ENCODE measurements at regions not wholly inside any gene's neighbourhood (a gene's known extent, or its start where the extent isn't known, plus 50 kb on each side); places are given as distances from the start of the nearest gene placed in this dataset.

DNA sequence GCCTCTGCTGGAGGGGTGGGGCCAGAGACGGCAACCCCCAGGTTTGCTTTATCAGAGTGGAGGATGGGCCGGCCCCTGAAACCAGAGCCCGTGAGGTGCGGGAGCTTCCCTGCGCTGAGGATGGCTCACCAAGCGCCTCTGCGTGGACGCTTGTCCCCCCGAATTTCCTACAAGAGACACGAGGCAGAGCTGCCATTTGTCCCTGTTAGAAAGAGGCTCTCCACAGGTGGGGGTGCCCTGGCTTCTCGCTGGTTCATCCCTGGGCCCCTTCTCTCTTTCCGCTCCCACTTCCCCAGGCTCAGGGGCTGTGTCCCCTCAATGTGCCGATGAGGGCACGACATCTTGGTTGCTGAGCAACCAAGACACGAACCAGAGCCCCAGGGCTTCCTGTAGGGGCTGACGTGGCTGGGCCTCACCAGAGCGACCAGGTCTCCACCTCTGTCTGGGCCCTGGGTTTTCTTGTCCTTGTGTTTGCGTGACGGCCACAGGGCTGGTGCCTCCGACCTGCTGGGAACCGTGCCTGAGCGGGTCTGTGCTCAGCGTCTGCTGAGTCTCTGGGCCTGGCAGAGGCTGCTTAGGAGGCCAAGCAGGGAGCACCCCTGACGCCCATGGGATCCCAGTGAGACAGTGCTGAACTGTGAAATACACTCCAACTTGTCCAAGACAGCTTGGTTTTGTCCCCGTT is 119.6 kb upstream of the COL5A1 start:
- Mint-ChIP-seq H3K27me3 (ENCODE audit: insufficient read depth) (no peaks in the 10 kb centered on the region), H3K9me3 (peaks cover 4% of the 10 kb centered on the region), H3K4me3 (no peak overlapping the region), H3K36me3 (ENCODE audit: low read depth) (no peaks in the 10 kb centered on the region), H3K4me1 (no peaks in the 10 kb centered on the region), H3K27ac (no peak overlapping the region)
- H3K4me1 ChIP-seq (ENCODE audit: control insufficient read depth, insufficient read depth, low read length), result no peaks in the 10 kb centered on the region
- H3K9ac ChIP-seq (ENCODE audit: extremely low read depth, low read length, poor library complexity, severe bottlenecking), result no peak overlapping the region
- TF ChIP-seq, protein P1, sequence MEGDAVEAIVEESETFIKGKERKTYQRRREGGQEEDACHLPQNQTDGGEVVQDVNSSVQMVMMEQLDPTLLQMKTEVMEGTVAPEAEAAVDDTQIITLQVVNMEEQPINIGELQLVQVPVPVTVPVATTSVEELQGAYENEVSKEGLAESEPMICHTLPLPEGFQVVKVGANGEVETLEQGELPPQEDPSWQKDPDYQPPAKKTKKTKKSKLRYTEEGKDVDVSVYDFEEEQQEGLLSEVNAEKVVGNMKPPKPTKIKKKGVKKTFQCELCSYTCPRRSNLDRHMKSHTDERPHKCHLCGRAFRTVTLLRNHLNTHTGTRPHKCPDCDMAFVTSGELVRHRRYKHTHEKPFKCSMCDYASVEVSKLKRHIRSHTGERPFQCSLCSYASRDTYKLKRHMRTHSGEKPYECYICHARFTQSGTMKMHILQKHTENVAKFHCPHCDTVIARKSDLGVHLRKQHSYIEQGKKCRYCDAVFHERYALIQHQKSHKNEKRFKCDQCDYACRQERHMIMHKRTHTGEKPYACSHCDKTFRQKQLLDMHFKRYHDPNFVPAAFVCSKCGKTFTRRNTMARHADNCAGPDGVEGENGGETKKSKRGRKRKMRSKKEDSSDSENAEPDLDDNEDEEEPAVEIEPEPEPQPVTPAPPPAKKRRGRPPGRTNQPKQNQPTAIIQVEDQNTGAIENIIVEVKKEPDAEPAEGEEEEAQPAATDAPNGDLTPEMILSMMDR (conservative IDR thresholded peaks at IDR 0.05), result no peak
- no peak for DNase-seq
- no peak overlapping the region for H3K4me3 ChIP-seq (ENCODE audit: low read length)
- H3K9me3 ChIP-seq (ENCODE audit: control insufficient read depth, low read length), result no peaks in the 10 kb centered on the region
- no peak overlapping the region for H3K27ac ChIP-seq (ENCODE audit: low read depth, low read length)
- H3K27me3 ChIP-seq (ENCODE audit: control insufficient read depth, insufficient read depth, low read length, poor library complexity, severe bottlenecking), result no peaks in the 10 kb centered on the region
- H3K36me3 ChIP-seq (ENCODE audit: control insufficient read depth, insufficient read depth, low read length), result no peaks in the 10 kb centered on the region
- WGBS, 2 experiments (ENCODE audit: insufficient coverage in 1 of 2, insufficient read length in 1 of 2), result 82 to 83% methylated on average over 23 to 25 of the region's 25 CpGs

- no peak for DNase-seq
- Mint-ChIP-seq H3K36me3 (ENCODE audit: low read depth) (no peaks in the 10 kb centered on the region), H3K27ac (no peak overlapping the region), H3K4me3 (no peak overlapping the region), H3K9me3 (peaks cover 6% of the 10 kb centered on the region), H3K4me1 (no peaks in the 10 kb centered on the region), H3K27me3 (ENCODE audit: insufficient read depth) (no peaks in the 10 kb centered on the region)
- no peaks in the 10 kb centered on the region for H3K27me3 ChIP-seq (ENCODE audit: control insufficient read depth, insufficient read depth, low read length, poor library complexity, severe bottlenecking)
- H3K36me3 ChIP-seq (ENCODE audit: control insufficient read depth, insufficient read depth, low read length), result no peaks in the 10 kb centered on the region
- H3K9me3 ChIP-seq (ENCODE audit: control insufficient read depth, low read length), result no peaks in the 10 kb centered on the region
- no peaks in the 10 kb centered on the region for H3K4me1 ChIP-seq (ENCODE audit: control insufficient read depth, insufficient read depth, low read length)
- H3K4me3 ChIP-seq (ENCODE audit: low read length), result no peak overlapping the region
- 91 to 92% methylated on average over 7 of the region's 7 CpGs for WGBS, 2 experiments (ENCODE audit: insufficient coverage in 1 of 2, insufficient read length in 1 of 2)
- H3K27ac ChIP-seq (ENCODE audit: low read depth, low read length), result no peak overlapping the region
- TF ChIP-seq, protein P1 (conservative IDR thresholded peaks at IDR 0.05), result no peak
- no peak overlapping the region for H3K9ac ChIP-seq (ENCODE audit: extremely low read depth, low read length, poor library complexity, severe bottlenecking)
Observed at GRCh38 chr9:134522502-134522848, 119.1 kb upstream of the COL5A1 start.

- H3K36me3 ChIP-seq (ENCODE audit: control insufficient read depth, insufficient read depth, low read length), result no peaks in the 10 kb centered on the region
- no peak overlapping the region for H3K4me3 Mint-ChIP-seq
- H3K4me1 Mint-ChIP-seq, result no peaks in the 10 kb centered on the region
- H3K4me3 ChIP-seq (ENCODE audit: low read length), result no peak overlapping the region
- TF ChIP-seq, protein P1 (conservative IDR thresholded peaks at IDR 0.05), result no peak
- no peak overlapping the region for H3K9ac ChIP-seq (ENCODE audit: extremely low read depth, low read length, poor library complexity, severe bottlenecking)
- no peaks in the 10 kb centered on the region for H3K4me1 ChIP-seq (ENCODE audit: control insufficient read depth, insufficient read depth, low read length)
- H3K27ac ChIP-seq (ENCODE audit: low read depth, low read length), result no peak overlapping the region
- no peaks in the 10 kb centered on the region for H3K27me3 ChIP-seq (ENCODE audit: control insufficient read depth, insufficient read depth, low read length, poor library complexity, severe bottlenecking)
- no peaks in the 10 kb centered on the region for H3K9me3 ChIP-seq (ENCODE audit: control insufficient read depth, low read length)
- 88 to 96% methylated on average over 11 of the region's 11 CpGs for WGBS, 2 experiments (ENCODE audit: insufficient coverage in 1 of 2, insufficient read length in 1 of 2)
- no peaks in the 10 kb centered on the region for H3K36me3 Mint-ChIP-seq (ENCODE audit: low read depth)
- H3K27me3 Mint-ChIP-seq (ENCODE audit: insufficient read depth), result no peaks in the 10 kb centered on the region
- H3K27ac Mint-ChIP-seq, result no peak overlapping the region
- H3K9me3 Mint-ChIP-seq, result peaks cover 6% of the 10 kb centered on the region
- DNase-seq, result no peak
Observed at GRCh38 chr9:134522976-134523375, 118.6 kb upstream of the COL5A1 start.

All from endodermal cell (in vitro differentiated cells).